Body of pancreas (tissue), 4 donors: ENCODE measurements at regions not wholly inside any gene's neighbourhood (a gene's known extent, or its start where the extent isn't known, plus 50 kb on each side); places are given as distances from the start of the nearest gene placed in this dataset.

ENCODE experiments used
- POLR2A ChIP-seq, 3 donors: fragments of 450-650 bp; IDR thresholded peaks; one replicate each; pipeline ENCODE4 v1.6.1; 2016; ENCODE audit warnings: antibody characterized with exemption in 3 of 3, mild to moderate bottlenecking in 2 of 3
- TF ChIP-seq, protein P1 (sequence below), 7 experiments: fragments of 450-650 bp in 4 of 7; fragments of 200-600 bp in 3 of 7; sonication (generic) in 3 of 7; IDR thresholded peaks; one replicate each; pipeline ENCODE4 v1.5.1; 2016 to 2019; ENCODE audit warnings: antibody characterized with exemption in 7 of 7

DNA sequence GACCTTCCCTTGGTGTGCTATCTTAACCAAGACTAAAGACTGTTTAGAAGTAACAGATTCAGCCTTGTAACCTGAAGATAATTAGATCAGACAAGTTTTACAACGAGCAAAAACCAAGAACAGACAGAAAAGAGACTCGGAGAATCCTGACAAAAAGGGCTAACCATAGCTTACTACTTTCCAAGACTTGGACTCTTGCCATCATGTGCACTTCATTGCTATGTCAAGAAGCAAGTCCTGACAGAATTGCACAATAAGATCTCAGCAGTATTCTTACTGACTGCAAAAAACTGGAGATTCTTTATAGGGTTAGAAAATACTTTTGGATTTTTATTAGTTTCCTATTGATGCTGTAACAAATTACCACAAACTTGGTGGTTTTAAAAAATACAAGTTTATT is 1539.0 kb upstream of the NUDT12 start:
- TF ChIP-seq, protein P1, sequence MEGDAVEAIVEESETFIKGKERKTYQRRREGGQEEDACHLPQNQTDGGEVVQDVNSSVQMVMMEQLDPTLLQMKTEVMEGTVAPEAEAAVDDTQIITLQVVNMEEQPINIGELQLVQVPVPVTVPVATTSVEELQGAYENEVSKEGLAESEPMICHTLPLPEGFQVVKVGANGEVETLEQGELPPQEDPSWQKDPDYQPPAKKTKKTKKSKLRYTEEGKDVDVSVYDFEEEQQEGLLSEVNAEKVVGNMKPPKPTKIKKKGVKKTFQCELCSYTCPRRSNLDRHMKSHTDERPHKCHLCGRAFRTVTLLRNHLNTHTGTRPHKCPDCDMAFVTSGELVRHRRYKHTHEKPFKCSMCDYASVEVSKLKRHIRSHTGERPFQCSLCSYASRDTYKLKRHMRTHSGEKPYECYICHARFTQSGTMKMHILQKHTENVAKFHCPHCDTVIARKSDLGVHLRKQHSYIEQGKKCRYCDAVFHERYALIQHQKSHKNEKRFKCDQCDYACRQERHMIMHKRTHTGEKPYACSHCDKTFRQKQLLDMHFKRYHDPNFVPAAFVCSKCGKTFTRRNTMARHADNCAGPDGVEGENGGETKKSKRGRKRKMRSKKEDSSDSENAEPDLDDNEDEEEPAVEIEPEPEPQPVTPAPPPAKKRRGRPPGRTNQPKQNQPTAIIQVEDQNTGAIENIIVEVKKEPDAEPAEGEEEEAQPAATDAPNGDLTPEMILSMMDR (IDR thresholded peaks at IDR 0.05) = no peak
- no peak for TF ChIP-seq POLR2A (IDR thresholded peaks at IDR 0.05)
